Ectodermal cell (in vitro differentiated cells): ENCODE measurements at regions not wholly inside any gene's neighbourhood (a gene's known extent, or its start where the extent isn't known, plus 50 kb on each side); places are given as distances from the start of the nearest gene placed in this dataset.
"Not testable (repeated sequence)": the region's sequence is repeated elsewhere in the genome, so short reads cannot be mapped to it uniquely, and the experiment has no call there.

ENCODE experiments used
- H3K27ac ChIP-seq: 2 replicates; pipeline ENCODE4 v1.7.0; 2013; ENCODE audit warnings: mild to moderate bottlenecking, low read depth, low read length; ENCODE audit not compliant: insufficient read depth, poor library complexity, severe bottlenecking
- H3K27me3 ChIP-seq: 2 replicates; pipeline ENCODE4 v1.7.0; 2013; ENCODE audit warnings: mild to moderate bottlenecking, low read length; ENCODE audit not compliant: insufficient read depth, control insufficient read depth, poor library complexity, severe bottlenecking
- H3K36me3 ChIP-seq: one replicate; pipeline ENCODE4 v1.7.0; 2013; ENCODE audit warnings: low read length; ENCODE audit not compliant: control insufficient read depth, insufficient read depth
- H3K4me1 ChIP-seq: one replicate; pipeline ENCODE4 v1.7.0; 2013; ENCODE audit warnings: low read length; ENCODE audit not compliant: control insufficient read depth, insufficient read depth
- H3K4me3 ChIP-seq: 2 replicates; pipeline ENCODE4 v1.7.0; 2013; ENCODE audit warnings: low read depth, low read length, control low read depth; ENCODE audit not compliant: insufficient read depth
- H3K9me3 ChIP-seq: 2 replicates; pipeline ENCODE4 v1.7.0; 2013; ENCODE audit warnings: mild to moderate bottlenecking, low read length, moderate library complexity; ENCODE audit not compliant: control insufficient read depth
- WGBS, 2 experiments: methylation state at CpG; one replicate each; pipeline ENCODE4 v1.1.7; 2013; ENCODE audit warnings: missing lambda C conversion rate in 2 of 2; 5-methylcytosine and 5-hydroxymethylcytosine counted together

DNA sequence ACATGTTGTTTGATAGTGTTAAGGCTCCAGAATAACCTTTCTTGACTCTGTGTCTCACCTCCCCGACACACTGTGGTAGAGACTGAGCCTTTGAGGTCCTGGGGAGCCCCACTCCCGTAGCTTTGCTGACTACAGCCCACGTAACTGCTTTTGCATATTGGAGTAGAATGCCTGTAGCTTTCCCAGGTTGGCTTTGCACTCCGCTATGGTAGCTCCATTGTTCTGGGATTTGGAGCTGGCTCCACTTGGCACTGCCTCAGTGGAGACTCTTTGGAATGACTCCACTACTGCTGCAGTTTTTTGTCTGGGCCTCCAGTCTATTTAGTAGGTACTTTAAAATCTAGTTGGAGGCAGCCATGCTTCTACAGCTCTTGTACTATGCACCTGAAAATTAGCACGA is 56.2 kb upstream of the ANXA1 start:
- WGBS, 2 experiments: 90 to 95% methylated on average over 5 of the region's 5 CpGs
- H3K9me3 ChIP-seq: no peaks in the 10 kb centered on the region
- no peaks in the 10 kb centered on the region for H3K27me3 ChIP-seq
- no peak overlapping the region for H3K27ac ChIP-seq
- H3K4me1 ChIP-seq: no peaks in the 10 kb centered on the region
- no peak overlapping the region for H3K4me3 ChIP-seq
- H3K36me3 ChIP-seq: no peaks in the 10 kb centered on the region

DNA sequence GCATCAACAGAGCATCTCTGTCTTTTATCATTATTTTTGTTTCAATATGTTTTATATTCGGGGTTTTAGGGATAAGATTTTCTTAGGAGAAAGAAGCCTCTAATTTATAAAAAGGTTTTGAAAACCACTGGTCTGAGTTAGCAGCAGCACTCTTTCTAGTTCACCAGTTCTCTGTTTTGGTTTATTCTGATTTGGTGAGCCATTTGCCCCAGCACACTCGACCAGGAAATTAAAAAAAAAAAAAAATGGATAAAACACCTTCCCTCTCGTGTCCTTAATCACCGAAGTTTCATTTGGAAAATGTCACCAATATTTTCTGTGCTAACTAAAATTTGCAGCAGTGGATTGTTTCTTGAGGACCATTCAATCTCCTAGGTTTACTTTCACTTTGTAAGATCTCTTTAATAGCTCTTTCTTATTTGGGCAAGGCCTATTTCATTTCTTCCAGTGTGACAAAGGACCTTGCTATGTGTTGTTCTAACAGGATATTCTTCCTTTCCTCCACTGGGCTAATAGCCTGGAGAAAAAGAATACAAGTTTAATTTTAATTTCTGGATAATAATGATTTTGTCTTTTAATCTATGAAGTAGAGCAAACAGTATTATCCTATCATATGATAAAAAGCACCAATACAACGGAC is 57.8 kb upstream of the ANXA1 start:
- Histone ChIP-seq H3K36me3 (no peaks in the 10 kb centered on the region), H3K27me3 (no peaks in the 10 kb centered on the region), H3K4me1 (no peaks in the 10 kb centered on the region), H3K9me3 (no peaks in the 10 kb centered on the region), H3K27ac (no peak overlapping the region), H3K4me3 (no peak overlapping the region)
- 96% methylated on average over 3 to 4 of the region's 5 CpGs for WGBS, 2 experiments

DNA sequence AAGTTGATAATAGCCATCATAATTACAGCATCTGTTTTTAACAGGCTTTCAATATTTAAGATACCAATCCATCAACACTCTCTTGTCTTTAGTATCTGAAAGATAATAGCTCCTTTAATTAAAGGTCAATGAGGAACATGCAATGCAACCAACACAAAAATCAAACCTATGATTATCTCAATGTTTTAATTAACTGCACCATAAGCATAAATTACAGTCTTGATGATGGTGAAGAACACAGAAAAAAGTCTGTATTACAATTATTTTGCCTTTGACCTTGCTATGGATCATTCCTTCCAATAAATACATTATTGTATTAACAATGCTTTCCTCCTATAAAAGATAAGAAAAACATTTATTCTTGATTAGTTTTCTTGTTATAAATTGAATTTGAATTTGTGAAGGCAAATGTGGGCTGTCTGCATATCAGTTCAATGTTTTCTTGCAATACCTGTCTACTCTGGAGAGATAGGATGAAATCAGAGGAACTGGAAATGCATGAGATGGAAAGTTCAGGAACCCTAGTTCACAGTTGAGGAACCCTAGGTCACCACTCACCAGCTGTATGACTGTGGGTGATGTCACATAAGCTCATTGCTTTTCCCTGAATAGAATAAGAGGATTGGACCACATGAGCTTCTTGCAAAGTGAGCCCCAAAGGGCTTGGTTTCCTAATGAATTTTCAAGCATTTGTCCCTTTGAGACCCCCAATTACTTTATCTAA is 58.5 kb upstream of the ANXA1 start:
- H3K4me3 ChIP-seq: no peak overlapping the region
- H3K27ac ChIP-seq: no peak overlapping the region
- no peaks in the 10 kb centered on the region for H3K27me3 ChIP-seq
- no peaks in the 10 kb centered on the region for H3K4me1 ChIP-seq
- H3K9me3 ChIP-seq: no peaks in the 10 kb centered on the region
- no peaks in the 10 kb centered on the region for H3K36me3 ChIP-seq

DNA sequence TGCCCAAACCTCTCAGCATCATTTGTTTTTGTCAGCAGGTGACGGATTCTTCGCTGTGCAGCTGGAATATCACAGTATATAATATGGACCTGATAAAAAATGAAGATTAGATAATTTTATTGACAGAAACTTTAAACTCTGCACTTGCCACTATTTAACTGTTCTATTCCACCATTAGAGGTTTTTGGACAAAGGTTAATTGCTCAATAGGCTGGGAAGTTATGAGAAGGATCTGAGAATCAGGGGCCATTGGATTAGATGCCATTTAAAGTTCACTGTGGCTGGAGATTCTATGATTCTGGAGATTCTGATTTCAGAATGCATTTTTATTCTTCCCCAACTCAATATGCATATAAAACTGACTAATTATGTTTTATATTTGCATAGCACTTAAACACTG is 59.8 kb upstream of the ANXA1 start:
- Histone ChIP-seq H3K36me3 (no peaks in the 10 kb centered on the region), H3K9me3 (no peaks in the 10 kb centered on the region), H3K27ac (no peak overlapping the region), H3K4me3 (no peak overlapping the region), H3K27me3 (no peaks in the 10 kb centered on the region), H3K4me1 (no peaks in the 10 kb centered on the region)
- WGBS, 2 experiments: 90% methylated on average over 2 of the region's 2 CpGs; no CpG with 5 or more reads in 1 of the 2 experiments

DNA sequence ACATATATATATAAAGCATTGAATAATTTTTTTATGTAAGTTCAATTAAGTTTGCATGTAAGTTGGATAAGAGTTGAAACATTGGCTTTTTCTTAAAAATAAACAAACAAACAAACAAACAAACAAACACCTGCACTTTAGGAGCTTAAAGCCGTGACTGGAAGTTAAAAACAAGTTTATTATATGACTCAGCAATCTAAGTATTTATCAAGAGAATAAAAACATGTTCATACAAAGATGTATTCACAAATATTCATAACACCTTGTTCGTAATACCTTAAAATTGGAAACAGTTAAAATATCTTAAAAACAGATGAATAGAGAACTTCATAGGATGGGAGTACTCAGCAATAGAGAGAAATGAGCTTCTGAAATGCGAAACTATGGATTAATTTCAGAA is 61.5 kb upstream of the ANXA1 start:
- no CpG with 5 or more reads among the region's 3 CpGs for WGBS, 2 experiments
- no peaks in the 10 kb centered on the region for H3K4me1 ChIP-seq

DNA sequence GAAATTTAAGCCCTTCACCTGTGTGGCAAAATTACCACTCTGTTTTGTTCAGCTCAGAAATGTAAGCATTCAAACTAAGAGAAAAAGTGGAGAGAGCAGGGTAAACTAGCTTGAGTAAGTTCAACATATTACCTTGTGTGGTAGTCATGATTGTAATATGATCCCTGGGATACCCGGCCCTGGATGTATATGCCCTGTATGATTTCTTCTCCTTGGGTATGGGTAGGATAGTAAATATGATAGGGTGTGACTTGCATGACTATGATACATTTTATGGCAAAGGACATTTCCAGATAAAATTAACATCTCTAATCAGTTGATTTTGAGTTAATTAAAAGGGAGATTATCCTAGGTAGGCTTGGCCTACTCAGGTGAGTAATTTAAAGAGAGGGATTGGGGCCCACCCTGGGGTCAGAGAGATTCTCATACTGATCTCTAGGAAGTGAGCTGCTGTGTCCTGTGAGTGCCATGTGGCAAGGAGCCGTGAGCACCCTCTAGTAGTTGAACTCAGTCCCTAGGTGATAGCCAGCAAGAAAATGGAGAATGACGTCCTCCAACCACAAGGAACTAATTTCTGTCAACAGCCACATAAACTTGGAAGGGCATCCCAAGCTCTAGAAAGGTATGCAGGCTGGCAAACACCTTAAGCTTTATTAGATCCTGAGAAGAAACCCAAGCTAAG is 62.2 kb upstream of the ANXA1 start:
- no peaks in the 10 kb centered on the region for H3K9me3 ChIP-seq
- 88 to 89% methylated on average over 3 of the region's 3 CpGs for WGBS, 2 experiments
- H3K36me3 ChIP-seq: no peaks in the 10 kb centered on the region
- H3K27ac ChIP-seq: no peak overlapping the region
- H3K4me1 ChIP-seq: no peaks in the 10 kb centered on the region
- H3K4me3 ChIP-seq: no peak overlapping the region
- no peaks in the 10 kb centered on the region for H3K27me3 ChIP-seq

More for the DNA sequence above, 61.5 kb upstream of the ANXA1 start:
- Histone ChIP-seq H3K27me3 (no peaks in the 10 kb centered on the region), H3K27ac (no peak overlapping the region), H3K9me3 (no peaks in the 10 kb centered on the region), H3K4me3 (no peak overlapping the region), H3K36me3 (no peaks in the 10 kb centered on the region)

DNA sequence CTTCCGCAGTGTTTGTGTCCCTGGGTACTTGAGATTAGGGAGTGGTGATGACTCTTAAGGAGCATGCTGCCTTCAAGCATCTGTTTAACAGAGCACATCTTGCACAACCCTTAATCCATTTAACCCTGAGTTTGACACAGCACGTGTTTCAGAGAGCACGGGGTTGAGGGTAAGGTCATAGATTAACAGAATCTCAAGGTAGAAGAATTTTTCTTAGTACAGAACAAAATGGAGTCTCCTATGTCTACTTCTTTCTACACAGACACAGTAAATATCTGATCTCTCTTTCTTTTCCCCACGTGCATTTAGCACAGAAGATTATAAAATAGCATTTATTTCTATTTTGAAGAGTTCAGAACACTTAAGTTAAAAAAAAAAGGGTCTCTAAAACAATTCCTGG is 63.8 kb upstream of the ANXA1 start:
- H3K9me3 ChIP-seq, H3K4me1 ChIP-seq, H3K36me3 ChIP-seq, H3K27ac ChIP-seq, H3K27me3 ChIP-seq, H3K4me3 ChIP-seq: not testable (repeated sequence)
- no CpG with 5 or more reads among the region's 4 CpGs for WGBS, 2 experiments

DNA sequence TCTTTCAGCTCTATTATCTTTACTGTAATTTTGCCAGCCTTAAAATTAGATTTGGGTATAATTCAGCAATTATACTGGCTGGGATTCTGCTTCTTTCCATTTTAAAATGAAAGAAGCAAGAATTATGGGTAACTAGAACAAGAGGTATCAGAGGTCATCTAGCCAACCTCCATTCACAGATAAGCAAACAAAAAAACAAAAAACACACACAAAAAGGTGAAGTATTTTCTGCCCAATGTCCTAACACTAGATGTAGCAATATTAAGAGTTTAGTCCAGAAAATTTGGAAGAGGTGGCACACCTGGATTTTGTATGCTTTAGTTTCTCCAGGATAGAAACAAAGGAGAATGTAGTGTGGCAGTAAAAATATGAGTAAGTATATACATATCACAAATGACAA is 68.1 kb upstream of the ANXA1 start:
- Histone ChIP-seq H3K27me3 (no peaks in the 10 kb centered on the region), H3K4me1 (peaks cover 9% of the 10 kb centered on the region), H3K4me3 (no peak overlapping the region), H3K27ac (no peak overlapping the region), H3K36me3 (no peaks in the 10 kb centered on the region), H3K9me3 (no peaks in the 10 kb centered on the region)

DNA sequence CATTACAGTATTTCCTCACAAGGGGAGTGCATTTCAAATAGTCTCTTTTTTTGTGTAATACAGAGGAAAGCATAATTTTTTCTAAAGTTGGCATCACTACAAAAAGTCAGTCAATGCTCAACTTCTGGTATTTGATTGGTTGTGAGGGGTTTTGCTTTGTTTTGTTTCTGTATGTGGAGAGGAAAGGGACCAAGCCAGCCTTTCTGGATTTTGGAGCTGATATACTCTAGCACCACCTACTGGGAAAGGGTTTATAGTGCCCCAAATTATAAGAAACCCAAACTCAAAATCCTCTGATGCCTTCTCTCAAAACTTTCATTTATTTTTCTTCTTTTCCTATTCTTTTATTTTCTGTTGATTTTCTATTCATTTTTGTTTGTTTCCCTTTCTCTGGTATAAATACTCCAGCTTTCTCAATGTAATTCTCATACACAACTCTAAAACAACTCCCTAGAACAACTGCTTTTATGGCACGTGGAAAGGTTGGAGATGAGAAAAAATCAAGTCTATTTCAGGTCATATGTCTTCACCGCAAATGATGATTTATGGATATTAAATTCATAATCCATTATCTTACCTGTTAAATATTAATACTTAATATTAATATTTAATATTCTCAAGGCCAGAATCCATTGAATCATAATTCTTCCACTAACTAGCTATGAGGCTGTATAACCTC is 69.5 kb upstream of the ANXA1 start:
- WGBS, 2 experiments: no CpG with 5 or more reads among the region's 2 CpGs
- Histone ChIP-seq H3K27me3 (no peaks in the 10 kb centered on the region), H3K4me3 (no peak overlapping the region), H3K27ac (no peak overlapping the region), H3K36me3 (no peaks in the 10 kb centered on the region), H3K9me3 (no peaks in the 10 kb centered on the region), H3K4me1 (peaks cover 9% of the 10 kb centered on the region)

DNA sequence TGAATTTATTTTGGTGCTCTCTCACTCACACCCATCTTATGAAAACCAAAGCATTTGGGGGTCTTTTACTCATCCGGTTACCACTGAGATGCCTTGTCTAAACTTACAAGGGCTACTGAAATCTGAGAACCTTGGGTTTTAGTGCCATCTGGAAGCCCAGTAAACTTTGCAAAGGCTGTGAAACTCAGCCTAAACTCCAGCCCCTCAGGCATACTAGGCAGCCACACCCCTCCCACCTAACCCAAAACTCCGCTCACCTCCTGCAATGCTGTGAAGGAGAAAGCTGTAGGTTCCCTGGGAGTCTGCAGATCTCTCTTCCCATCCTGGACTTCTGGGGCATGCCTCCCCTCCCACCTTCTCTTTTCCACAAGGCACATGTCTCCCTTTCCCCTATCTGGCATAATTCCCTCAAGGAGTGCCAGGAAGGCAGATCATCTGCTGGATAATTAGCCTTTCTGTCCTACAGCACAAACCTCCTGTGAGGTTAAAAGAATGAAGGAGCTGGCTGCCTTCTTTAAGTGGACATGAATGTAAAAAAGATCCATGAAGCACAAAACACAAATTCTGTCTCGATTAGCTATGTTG is 71.5 kb upstream of the ANXA1 start:
- WGBS, 2 experiments: 49 to 62% methylated on average over 3 of the region's 3 CpGs
- peaks cover 9% of the 10 kb centered on the region for H3K4me1 ChIP-seq
- H3K4me3 ChIP-seq: no peak overlapping the region
- no peaks in the 10 kb centered on the region for H3K27me3 ChIP-seq
- no peak overlapping the region for H3K27ac ChIP-seq
- no peaks in the 10 kb centered on the region for H3K9me3 ChIP-seq
- H3K36me3 ChIP-seq: no peaks in the 10 kb centered on the region
